SK-MEL-5 (cell line): ENCODE measurements at regions not wholly inside any gene's neighbourhood (a gene's known extent, or its start where the extent isn't known, plus 50 kb on each side); places are given as distances from the start of the nearest gene placed in this dataset.
"Not testable (repeated sequence)": the region's sequence is repeated elsewhere in the genome, so short reads cannot be mapped to it uniquely, and the experiment has no call there.

ENCODE experiments used
- DNase-seq: peaks from one replicate; pipeline ENCODE4 v3.0.0-alpha.2; 2016; ENCODE audit warnings: low read depth, low spot score
- in situ Hi-C: cut with HindIII; loops from 2 replicates; pipeline ENCODE4 v1.10.0; 2016; ENCODE audit warnings: low sequenced_read_pairs, high pct_unique_total_duplicates, low pct_unique_long_range_greater_than_20kb

GRCh38 chr20:52313341-52313963, 121.9 kb upstream of the ZFP64 start:
- DNase-seq, result peak; percentile 80
- in situ Hi-C loops, result no loop called here

- DNase-seq, result peak; percentile 82
- in situ Hi-C loops, result no loop called here
Measured at GRCh38 chr20:52312132-52312729, 120.7 kb upstream of the ZFP64 start.

- in situ Hi-C loops, result no loop called here
- no peak for DNase-seq
Measured at GRCh38 chr20:52311209-52311794, 119.7 kb upstream of the ZFP64 start.

GRCh38 chr20:52309181-52309580, 117.6 kb upstream of the ZFP64 start:
- in situ Hi-C loops, result no loop called here
- no peak for DNase-seq

- in situ Hi-C loops, result no loop called here
Measured at GRCh38 chr20:52306477-52306876, 114.9 kb upstream of the ZFP64 start.

GRCh38 chr20:52305858-52306257, 114.3 kb upstream of the ZFP64 start:
- in situ Hi-C loops, result no loop called here
- no peak for DNase-seq

More at GRCh38 chr20:52306477-52306876, 114.9 kb upstream of the ZFP64 start:
- no peak for DNase-seq

GRCh38 chr20:52305024-52305645, 113.6 kb upstream of the ZFP64 start:
- in situ Hi-C loops, result no loop called here
- no peak for DNase-seq

GRCh38 chr20:52303281-52303950, 111.8 kb upstream of the ZFP64 start:
- in situ Hi-C loops, result no loop called here
- no peak for DNase-seq

- no peak for DNase-seq
- in situ Hi-C loops, result no loop called here
Measured at GRCh38 chr20:52302736-52303135, 111.2 kb upstream of the ZFP64 start.

- in situ Hi-C loops, DNase-seq: not testable (repeated sequence)
Measured at GRCh38 chr20:52302051-52302450, 110.5 kb upstream of the ZFP64 start.

- in situ Hi-C loops, result no loop called here
- DNase-seq, result no peak
Measured at GRCh38 chr20:52295556-52295955, 104.0 kb upstream of the ZFP64 start.

- in situ Hi-C loops, result no loop called here
- no peak for DNase-seq
Measured at GRCh38 chr20:52294106-52294628, 102.6 kb upstream of the ZFP64 start.

GRCh38 chr20:52291109-52291508, 99.5 kb upstream of the ZFP64 start:
- in situ Hi-C loops, result no loop called here
- DNase-seq, result no peak

- in situ Hi-C loops, result no loop called here
- no peak for DNase-seq
Measured at GRCh38 chr20:52290569-52290968, 99.0 kb upstream of the ZFP64 start.

- no peak for DNase-seq
- in situ Hi-C loops, result no loop called here
Measured at GRCh38 chr20:52289956-52290565, 98.5 kb upstream of the ZFP64 start.

GRCh38 chr20:52280407-52280806, 88.8 kb upstream of the ZFP64 start:
- in situ Hi-C loops, result no loop called here

GRCh38 chr20:52279706-52280105, 88.1 kb upstream of the ZFP64 start:
- no peak for DNase-seq
- in situ Hi-C loops, result no loop called here

More at GRCh38 chr20:52280407-52280806, 88.8 kb upstream of the ZFP64 start:
- DNase-seq, result no peak
